ENCODE measurements at regions not wholly inside any gene's neighbourhood (a gene's known extent, or its start where the extent isn't known, plus 50 kb on each side); places are given as distances from the start of the nearest gene placed in this dataset.

DNA sequence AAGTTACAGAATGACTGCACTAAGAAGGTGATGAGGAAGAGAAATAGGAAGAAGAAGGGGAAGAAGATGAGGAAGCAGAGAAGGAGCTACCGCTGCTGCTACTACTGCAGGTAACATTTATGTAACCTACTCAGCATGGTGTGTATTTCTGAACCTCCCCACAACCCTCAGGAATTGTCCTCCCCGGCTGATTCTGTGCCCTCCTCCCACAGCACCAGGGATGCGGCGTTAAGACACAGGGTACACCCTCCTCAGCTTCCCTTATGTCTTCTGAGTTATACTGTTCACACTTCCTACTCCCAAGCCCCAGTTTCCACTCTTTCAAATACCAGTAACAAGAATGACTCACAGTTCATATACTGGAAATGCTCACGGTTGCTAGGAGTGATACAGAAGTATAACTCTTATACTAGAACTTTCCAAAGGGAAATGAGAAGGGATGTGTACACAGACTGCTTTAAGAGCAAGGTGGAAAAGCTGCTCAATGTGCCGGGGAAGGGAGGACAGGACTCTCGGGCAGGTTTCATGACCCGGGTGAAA is 224.5 kb upstream of the PSMD7 start:
- Histone ChIP-seq H3K4me1 (ENCODE audit: control insufficient read depth, insufficient read depth, low read length) (no peaks in the 10 kb centered on the region), H3K27me3 (ENCODE audit: control insufficient read depth, insufficient read depth, low read length) (no peaks in the 10 kb centered on the region; the same call in 1 of the 2 replicates), H3K27ac (ENCODE audit: low read length) (no peak overlapping the region), H3K4me3 (ENCODE audit: low read depth in 2 of 2, low read length in 2 of 2) (no peak overlapping the region), H3K9me3 (ENCODE audit: control insufficient read depth, insufficient read depth, low read depth, low read length) (no peaks in the 10 kb centered on the region), H3K36me3 (ENCODE audit: control insufficient read depth, insufficient read depth, low read length) (no peaks in the 10 kb centered on the region)
- ATAC-seq, result no peak
- TF ChIP-seq TCF7L2 (IDR thresholded peaks at IDR 0.05; ENCODE audit: low read depth, low read length) (no peak), POLR2AphosphoS5 (IDR thresholded peaks at IDR 0.05; ENCODE audit: low read depth, low read length) (no peak), SIN3A (IDR thresholded peaks at IDR 0.05; ENCODE audit: borderline replicate concordance, insufficient read depth, low read depth, low read length) (no peak)
- TF ChIP-seq, protein P1, sequence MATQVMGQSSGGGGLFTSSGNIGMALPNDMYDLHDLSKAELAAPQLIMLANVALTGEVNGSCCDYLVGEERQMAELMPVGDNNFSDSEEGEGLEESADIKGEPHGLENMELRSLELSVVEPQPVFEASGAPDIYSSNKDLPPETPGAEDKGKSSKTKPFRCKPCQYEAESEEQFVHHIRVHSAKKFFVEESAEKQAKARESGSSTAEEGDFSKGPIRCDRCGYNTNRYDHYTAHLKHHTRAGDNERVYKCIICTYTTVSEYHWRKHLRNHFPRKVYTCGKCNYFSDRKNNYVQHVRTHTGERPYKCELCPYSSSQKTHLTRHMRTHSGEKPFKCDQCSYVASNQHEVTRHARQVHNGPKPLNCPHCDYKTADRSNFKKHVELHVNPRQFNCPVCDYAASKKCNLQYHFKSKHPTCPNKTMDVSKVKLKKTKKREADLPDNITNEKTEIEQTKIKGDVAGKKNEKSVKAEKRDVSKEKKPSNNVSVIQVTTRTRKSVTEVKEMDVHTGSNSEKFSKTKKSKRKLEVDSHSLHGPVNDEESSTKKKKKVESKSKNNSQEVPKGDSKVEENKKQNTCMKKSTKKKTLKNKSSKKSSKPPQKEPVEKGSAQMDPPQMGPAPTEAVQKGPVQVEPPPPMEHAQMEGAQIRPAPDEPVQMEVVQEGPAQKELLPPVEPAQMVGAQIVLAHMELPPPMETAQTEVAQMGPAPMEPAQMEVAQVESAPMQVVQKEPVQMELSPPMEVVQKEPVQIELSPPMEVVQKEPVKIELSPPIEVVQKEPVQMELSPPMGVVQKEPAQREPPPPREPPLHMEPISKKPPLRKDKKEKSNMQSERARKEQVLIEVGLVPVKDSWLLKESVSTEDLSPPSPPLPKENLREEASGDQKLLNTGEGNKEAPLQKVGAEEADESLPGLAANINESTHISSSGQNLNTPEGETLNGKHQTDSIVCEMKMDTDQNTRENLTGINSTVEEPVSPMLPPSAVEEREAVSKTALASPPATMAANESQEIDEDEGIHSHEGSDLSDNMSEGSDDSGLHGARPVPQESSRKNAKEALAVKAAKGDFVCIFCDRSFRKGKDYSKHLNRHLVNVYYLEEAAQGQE (IDR thresholded peaks at IDR 0.05; ENCODE audit: insufficient read depth in 1 of 2, low read depth in 2 of 2, low read length in 1 of 2), result no peak
- TF ChIP-seq, protein P2, sequence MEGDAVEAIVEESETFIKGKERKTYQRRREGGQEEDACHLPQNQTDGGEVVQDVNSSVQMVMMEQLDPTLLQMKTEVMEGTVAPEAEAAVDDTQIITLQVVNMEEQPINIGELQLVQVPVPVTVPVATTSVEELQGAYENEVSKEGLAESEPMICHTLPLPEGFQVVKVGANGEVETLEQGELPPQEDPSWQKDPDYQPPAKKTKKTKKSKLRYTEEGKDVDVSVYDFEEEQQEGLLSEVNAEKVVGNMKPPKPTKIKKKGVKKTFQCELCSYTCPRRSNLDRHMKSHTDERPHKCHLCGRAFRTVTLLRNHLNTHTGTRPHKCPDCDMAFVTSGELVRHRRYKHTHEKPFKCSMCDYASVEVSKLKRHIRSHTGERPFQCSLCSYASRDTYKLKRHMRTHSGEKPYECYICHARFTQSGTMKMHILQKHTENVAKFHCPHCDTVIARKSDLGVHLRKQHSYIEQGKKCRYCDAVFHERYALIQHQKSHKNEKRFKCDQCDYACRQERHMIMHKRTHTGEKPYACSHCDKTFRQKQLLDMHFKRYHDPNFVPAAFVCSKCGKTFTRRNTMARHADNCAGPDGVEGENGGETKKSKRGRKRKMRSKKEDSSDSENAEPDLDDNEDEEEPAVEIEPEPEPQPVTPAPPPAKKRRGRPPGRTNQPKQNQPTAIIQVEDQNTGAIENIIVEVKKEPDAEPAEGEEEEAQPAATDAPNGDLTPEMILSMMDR (IDR thresholded peaks at IDR 0.05), result no peak
- intact Hi-C loops (cut with micrococcal nuclease; ENCODE audit: unreplicated experiment) (no loop called here), in situ Hi-C loops (cut with HindIII; ENCODE audit: low pct_unique_long_range_greater_than_20kb, low sequenced_read_pairs) (no loop called here)
- ChIA-PET CTCF (no interaction called here), POLR2A (no interaction called here)
- BruUV-seq (replicated peaks), result no TSS peak
- DNase-seq (ENCODE audit: low read depth, low spot score), result no peak

GRCh38 chr16:74070237-74070636 is 226.4 kb upstream of the PSMD7 start:
- intact Hi-C loops (cut with micrococcal nuclease; ENCODE audit: unreplicated experiment), result no loop called here
- POLR2A ChIA-PET, result no interaction called here
- no peaks in the 10 kb centered on the region for H3K4me1 ChIP-seq (ENCODE audit: control insufficient read depth, insufficient read depth, low read length)
- no peak for ATAC-seq
- TF ChIP-seq, protein P1 (IDR thresholded peaks at IDR 0.05; ENCODE audit: insufficient read depth in 1 of 2, low read depth in 2 of 2, low read length in 1 of 2), result no peak
- TF ChIP-seq TCF7L2 (IDR thresholded peaks at IDR 0.05; ENCODE audit: low read depth, low read length) (no peak), SIN3A (IDR thresholded peaks at IDR 0.05; ENCODE audit: borderline replicate concordance, insufficient read depth, low read depth, low read length) (no peak), POLR2AphosphoS5 (IDR thresholded peaks at IDR 0.05; ENCODE audit: low read depth, low read length) (no peak)
- TF ChIP-seq, protein P2 (IDR thresholded peaks at IDR 0.05), result no peak
- H3K27me3 ChIP-seq (ENCODE audit: control insufficient read depth, insufficient read depth, low read length), result peaks cover 2% of the 10 kb centered on the region; the same call in 1 of the 2 replicates
- BruUV-seq (replicated peaks), result no TSS peak
- H3K36me3 ChIP-seq (ENCODE audit: control insufficient read depth, insufficient read depth, low read length), result no peaks in the 10 kb centered on the region
- in situ Hi-C loops (cut with HindIII; ENCODE audit: low pct_unique_long_range_greater_than_20kb, low sequenced_read_pairs), result no loop called here
- H3K4me3 ChIP-seq (ENCODE audit: low read depth in 2 of 2, low read length in 2 of 2), result no peak overlapping the region
- no peak overlapping the region for H3K27ac ChIP-seq (ENCODE audit: low read length)
- CTCF ChIA-PET, result no interaction called here
- no peaks in the 10 kb centered on the region for H3K9me3 ChIP-seq (ENCODE audit: control insufficient read depth, insufficient read depth, low read depth, low read length)
- DNase-seq (ENCODE audit: low read depth, low spot score), result no peak

All from Panc1 (cell line).